ENCODE measurements at regions not wholly inside any gene's neighbourhood (a gene's known extent, or its start where the extent isn't known, plus 50 kb on each side); places are given as distances from the start of the nearest gene placed in this dataset.
"Not testable (repeated sequence)": the region's sequence is repeated elsewhere in the genome, so short reads cannot be mapped to it uniquely, and the experiment has no call there.

GRCh38 chr12:88860851-88861250 lies 280.6 kb upstream of the KITLG start:
- intact Hi-C loops (cut with micrococcal nuclease) = no loop called here

DNA sequence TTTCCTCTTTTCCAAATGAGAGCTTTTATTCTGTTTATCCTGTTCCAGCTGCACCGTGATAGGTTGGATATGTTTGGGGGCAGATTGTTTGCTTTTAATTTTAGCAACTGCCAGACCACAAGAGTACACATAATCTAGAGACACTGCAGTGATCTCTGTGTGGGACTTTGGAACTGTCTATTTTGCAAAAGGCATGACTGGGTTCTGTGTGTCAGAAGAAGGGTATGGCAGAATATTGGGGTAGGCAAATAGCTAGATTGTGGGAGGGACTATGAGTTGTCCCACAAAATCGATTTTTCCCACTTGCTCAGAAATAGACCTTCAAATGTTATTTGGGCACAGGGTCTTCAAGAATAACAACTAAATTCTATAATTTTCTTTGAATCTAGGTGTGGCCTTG lies 275.9 kb upstream of the KITLG start:
- intact Hi-C loops (cut with micrococcal nuclease) = no loop called here

GRCh38 chr12:88855301-88855700 lies 275.0 kb upstream of the KITLG start:
- intact Hi-C loops (cut with micrococcal nuclease) = no loop called here

GRCh38 chr12:88854260-88854659 lies 274.0 kb upstream of the KITLG start:
- intact Hi-C loops (cut with micrococcal nuclease) = no loop called here

DNA sequence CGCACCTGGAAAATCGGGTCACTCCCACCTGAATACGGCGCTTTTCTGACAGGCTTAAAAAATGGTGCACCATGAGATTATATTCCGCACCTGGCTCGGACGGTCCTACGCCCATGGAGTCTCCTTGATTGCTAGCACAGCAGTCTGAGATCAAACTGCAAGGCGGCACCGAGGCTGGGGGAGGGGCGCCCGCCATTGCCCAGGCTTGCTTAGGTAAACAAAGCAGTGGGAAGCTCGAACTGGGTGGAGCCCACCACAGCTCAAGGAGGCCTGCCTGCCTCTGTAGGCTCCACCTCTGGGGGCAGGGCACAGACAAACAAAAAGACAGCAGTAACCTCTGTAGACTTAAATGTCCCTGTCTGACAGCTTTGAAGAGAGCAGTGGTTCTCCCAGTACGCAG lies 267.0 kb upstream of the KITLG start:
- intact Hi-C loops (cut with micrococcal nuclease) = not testable (repeated sequence)

DNA sequence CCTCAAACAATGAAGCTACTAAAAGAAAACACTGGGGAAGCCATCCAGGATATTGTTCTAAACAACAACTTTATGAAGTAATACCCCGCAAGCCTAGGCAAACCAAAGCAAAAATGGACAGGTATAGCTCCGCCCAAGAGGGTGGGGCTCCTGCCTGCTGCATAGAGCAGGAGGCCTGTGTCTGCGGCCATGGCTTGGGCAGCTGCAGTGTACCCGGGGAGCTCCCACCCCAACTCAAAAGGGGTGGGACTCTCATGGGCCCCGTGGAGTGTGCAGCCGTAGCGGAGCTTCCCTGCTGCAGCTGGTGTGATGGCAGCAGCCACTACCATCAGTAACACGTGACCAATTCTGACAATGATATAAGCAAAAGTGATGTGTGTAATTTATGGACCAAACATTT lies 264.2 kb upstream of the KITLG start:
- intact Hi-C loops (cut with micrococcal nuclease) = no loop called here

DNA sequence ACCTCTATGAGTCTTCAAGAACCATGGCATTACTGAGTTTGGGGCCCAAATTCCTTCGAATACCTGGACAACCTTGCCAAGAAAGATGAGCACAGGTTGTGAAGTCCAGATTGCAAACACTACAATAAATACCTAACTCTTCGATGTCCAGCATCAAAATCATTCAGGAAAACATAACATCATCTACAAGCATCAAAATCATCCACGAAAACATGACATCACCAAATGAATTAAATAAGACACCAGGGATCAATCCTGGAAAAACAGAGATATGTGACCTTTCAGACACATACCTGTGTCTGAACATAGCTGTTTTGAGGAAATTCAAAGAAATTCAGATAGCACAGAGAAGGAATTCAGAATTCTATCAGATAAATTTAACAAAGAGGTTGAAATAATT lies 262.0 kb upstream of the KITLG start:
- intact Hi-C loops (cut with micrococcal nuclease) = no loop called here

GRCh38 chr12:88839486-88839885 lies 259.2 kb upstream of the KITLG start:
- intact Hi-C loops (cut with micrococcal nuclease) = no loop called here

- intact Hi-C loops (cut with micrococcal nuclease) = no loop called here
These were observed 255.9 kb upstream of the KITLG start for GRCh38 chr12:88836156-88836555.

DNA sequence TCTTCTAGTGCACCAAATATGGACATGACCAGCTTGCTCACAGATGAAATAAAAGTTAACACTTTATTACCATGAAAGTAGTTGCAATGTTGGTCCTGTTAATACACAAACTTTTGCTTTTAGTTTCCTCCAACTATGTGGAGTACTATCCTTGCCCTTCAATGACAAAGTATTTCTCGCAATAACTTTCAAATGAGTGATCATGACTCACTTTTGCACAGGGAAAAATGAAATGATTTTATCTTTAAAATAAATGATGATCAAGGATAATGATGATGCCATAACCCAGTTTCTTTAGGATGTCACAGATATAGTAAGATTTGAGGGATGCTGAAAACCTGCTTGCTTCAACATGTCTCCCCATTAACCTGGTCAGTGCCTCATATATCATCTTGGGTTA lies 254.0 kb upstream of the KITLG start:
- intact Hi-C loops (cut with micrococcal nuclease) = loop anchor here (5.0 kb wide), 1 partner anchor 292 kb away; no protein-coding TSS in a partner anchor

- intact Hi-C loops (cut with micrococcal nuclease) = loop anchor here (5.0 kb wide), 1 partner anchor 291 kb away; no protein-coding TSS in a partner anchor
These were observed 253.4 kb upstream of the KITLG start for GRCh38 chr12:88833641-88834116.

- intact Hi-C loops (cut with micrococcal nuclease) = not testable (repeated sequence)
These were observed 248.3 kb upstream of the KITLG start for GRCh38 chr12:88828537-88828936.

DNA sequence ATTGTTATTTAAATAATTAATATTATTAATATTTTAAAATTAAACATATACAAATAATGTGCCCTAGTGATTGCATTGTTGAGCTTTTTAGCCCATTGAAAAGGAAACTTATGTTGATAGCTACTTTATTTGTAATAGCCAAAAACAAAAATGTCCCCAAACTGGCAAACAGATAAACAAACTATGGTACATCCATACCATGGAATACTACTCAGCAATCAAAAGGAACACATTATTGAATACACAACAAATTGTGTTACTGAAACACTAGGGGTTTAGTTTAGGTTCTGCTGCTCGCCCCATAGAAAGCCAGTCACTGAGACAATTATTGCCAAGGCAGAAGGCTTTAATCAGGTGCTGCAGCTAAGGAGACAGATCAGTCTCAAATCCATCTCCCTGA lies 239.7 kb upstream of the KITLG start:
- intact Hi-C loops (cut with micrococcal nuclease) = no loop called here

GRCh38 chr12:88816201-88816600 lies 235.9 kb upstream of the KITLG start:
- intact Hi-C loops (cut with micrococcal nuclease) = no loop called here

- intact Hi-C loops (cut with micrococcal nuclease) = no loop called here
These were observed 234.5 kb upstream of the KITLG start for GRCh38 chr12:88814779-88815178.

GRCh38 chr12:88812610-88813009 lies 232.3 kb upstream of the KITLG start:
- intact Hi-C loops (cut with micrococcal nuclease) = no loop called here

- intact Hi-C loops (cut with micrococcal nuclease) = no loop called here
These were observed 230.5 kb upstream of the KITLG start for GRCh38 chr12:88810806-88811205.

GRCh38 chr12:88809841-88810240 lies 229.6 kb upstream of the KITLG start:
- intact Hi-C loops (cut with micrococcal nuclease) = not testable (repeated sequence)

GRCh38 chr12:88805692-88806091 lies 225.4 kb upstream of the KITLG start:
- intact Hi-C loops (cut with micrococcal nuclease) = no loop called here

- intact Hi-C loops (cut with micrococcal nuclease) = no loop called here
These were observed 225.0 kb upstream of the KITLG start for GRCh38 chr12:88805286-88805685.

DNA sequence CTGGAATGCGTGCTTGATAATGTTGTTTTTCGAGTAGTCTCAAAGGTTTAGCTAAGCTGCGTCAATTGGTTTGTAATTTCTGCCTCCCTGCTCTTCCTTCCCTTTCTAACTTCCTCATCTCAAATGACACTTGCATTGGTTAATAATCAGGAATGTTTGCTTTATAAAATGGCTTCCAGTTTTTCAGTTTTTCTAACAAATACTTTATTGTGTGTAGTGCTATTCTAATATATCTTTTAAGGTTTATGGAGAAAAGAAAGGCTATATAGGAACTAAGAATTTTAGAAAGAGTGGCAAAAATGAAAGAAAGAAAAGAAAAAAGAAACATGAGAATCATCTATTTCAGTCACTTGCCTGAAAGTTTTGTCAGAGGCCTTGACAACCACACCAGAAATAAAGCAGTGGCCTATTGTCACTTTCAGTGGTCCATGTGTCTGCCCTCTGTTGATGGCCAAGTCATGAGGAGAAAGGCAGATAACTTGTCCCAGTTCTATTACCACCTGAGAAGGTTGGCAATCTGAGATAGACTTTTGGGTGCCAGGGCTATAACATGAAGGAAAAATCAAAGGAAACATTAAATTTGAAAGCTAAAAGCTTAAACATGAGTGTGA lies 221.9 kb upstream of the KITLG start:
- intact Hi-C loops (cut with micrococcal nuclease) = no loop called here

DNA sequence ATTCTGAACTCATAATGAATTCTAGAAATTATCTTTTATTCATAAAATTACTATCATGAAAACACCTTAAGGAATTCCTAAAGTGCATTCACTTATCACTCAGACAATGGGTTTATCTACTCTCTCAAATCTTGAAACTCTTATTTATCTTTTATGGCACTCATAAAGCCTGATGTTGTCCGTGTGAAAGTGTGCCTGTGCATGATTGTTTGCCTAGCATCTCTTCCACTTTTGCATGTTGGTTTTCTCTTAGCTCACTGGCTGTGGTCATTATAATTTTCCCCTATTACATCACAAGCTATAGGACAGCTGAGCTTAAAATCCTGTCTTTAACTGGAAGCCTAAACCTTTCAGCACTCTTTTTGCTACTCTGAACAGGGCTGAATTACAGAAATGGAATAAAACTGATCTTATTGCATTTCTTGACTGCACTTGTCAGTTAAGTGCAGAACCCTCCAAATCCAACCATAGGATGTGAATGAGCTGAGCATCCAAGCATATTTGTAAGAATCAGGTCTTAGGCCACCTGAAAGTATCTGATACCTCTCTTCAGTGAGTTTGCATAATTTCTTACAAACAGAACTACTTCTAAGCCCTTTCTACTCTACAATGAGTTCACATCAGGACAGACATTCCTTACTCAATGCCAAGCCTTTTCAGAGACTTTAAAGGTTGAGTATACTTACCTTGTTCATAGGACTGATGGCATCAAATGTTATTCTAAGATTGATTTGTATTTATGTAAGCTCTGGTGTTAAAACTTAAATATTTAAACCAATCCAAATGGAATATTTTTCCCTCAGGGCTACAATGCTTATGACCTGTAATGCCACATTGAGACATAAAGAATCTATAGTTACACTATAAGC lies 221.2 kb upstream of the KITLG start:
- intact Hi-C loops (cut with micrococcal nuclease) = no loop called here

DNA sequence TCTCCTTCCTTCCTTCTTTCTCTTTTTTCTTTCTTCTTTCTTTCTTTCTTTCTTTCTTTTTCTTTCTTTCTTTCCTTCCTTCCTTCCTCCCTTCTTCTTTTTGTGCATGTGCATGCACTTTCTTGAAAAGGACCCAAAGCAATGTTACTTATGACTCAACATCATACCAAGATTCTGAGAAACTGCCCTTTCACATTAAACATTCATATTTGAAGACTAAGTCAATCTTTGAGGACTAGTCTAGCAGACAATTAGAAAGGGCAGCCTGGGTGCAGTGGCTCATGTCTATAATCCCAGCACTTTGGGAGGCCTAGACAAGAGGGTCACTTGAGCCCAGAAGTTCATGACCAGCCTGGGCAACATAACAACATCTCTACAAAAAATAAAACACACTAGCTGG lies 212.8 kb upstream of the KITLG start:
- intact Hi-C loops (cut with micrococcal nuclease) = no loop called here
